Keratinocyte (primary cell): ENCODE measurements at regions not wholly inside any gene's neighbourhood (a gene's known extent, or its start where the extent isn't known, plus 50 kb on each side); places are given as distances from the start of the nearest gene placed in this dataset.

Experiments
- DNase-seq: peaks from one replicate; pipeline ENCODE4 v3.0.0-alpha.2; 2011; ENCODE audit warnings: low read depth, missing footprints, low spot score
- FAIRE-seq: peaks from 2 replicates; lab custom pipeline; 2011; peaks lifted over from hg19 to GRCh38; lab: Jason Lieb, UNC
- H2AFZ ChIP-seq: 2 replicates; pipeline ENCODE4 v1.6.0; 2012; ENCODE audit warnings: low read length, control low read depth, inconsistent platforms; ENCODE audit not compliant: control insufficient read depth
- H3K27ac ChIP-seq: 2 replicates; pipeline ENCODE4 v1.5.1; 2011; ENCODE audit warnings: low read length; ENCODE audit not compliant: control insufficient read depth, insufficient read depth
- H3K27me3 ChIP-seq: 3 replicates; pipeline ENCODE4 v1.6.0; 2011; ENCODE audit warnings: low read length; ENCODE audit not compliant: control insufficient read depth, insufficient read depth; ENCODE audit errors: extremely low read depth
- H3K36me3 ChIP-seq, 2 experiments: 2 replicates in 1 of 2; 3 replicates in 1 of 2; pipeline ENCODE4 v1.5.1; 2011; ENCODE audit warnings: low read length in 2 of 2, mild to moderate bottlenecking in 1 of 2; ENCODE audit not compliant: control insufficient read depth in 2 of 2, insufficient read depth in 2 of 2; ENCODE audit errors: extremely low read depth in 1 of 2
- H3K4me1 ChIP-seq: 3 replicates; pipeline ENCODE4 v1.5.1; 2011; ENCODE audit warnings: low read length; ENCODE audit not compliant: control insufficient read depth, insufficient read depth; ENCODE audit errors: extremely low read depth
- H3K4me2 ChIP-seq: 3 replicates; pipeline ENCODE4 v1.6.0; 2011; ENCODE audit warnings: low read depth, low read length; ENCODE audit not compliant: control insufficient read depth, insufficient read depth; ENCODE audit errors: extremely low read depth
- H3K4me3 ChIP-seq, 3 experiments: fragments of 200-600 bp in 1 of 3; sonication (generic) in 1 of 3; 2 replicates in 2 of 3; 3 replicates in 1 of 3; pipeline ENCODE4 v1.5.1; 2011 to 2016; ENCODE audit warnings: low read length in 3 of 3, mild to moderate bottlenecking in 3 of 3, control low read depth in 2 of 3, inconsistent platforms in 1 of 3, low read depth in 1 of 3, mixed read lengths in 1 of 3, mixed run types in 1 of 3, moderate library complexity in 1 of 3; ENCODE audit not compliant: control insufficient read depth in 2 of 3, insufficient read depth in 2 of 3; ENCODE audit errors: extremely low read depth in 1 of 3
- H3K79me2 ChIP-seq: 2 replicates; pipeline ENCODE4 v1.6.0; 2012; ENCODE audit warnings: low read length; ENCODE audit not compliant: control insufficient read depth, insufficient read depth
- H3K9ac ChIP-seq: 3 replicates; pipeline ENCODE4 v1.6.0; 2011; ENCODE audit warnings: low read length; ENCODE audit not compliant: control insufficient read depth, insufficient read depth; ENCODE audit errors: extremely low read depth
- H3K9me1 ChIP-seq: 3 replicates; pipeline ENCODE4 v1.6.0; 2011; ENCODE audit warnings: low read length; ENCODE audit not compliant: control insufficient read depth, insufficient read depth; ENCODE audit errors: extremely low read depth
- H3K9me3 ChIP-seq: 2 replicates; pipeline ENCODE4 v1.5.1; 2012; ENCODE audit warnings: low read depth, low read length; ENCODE audit not compliant: control insufficient read depth
- H4K20me1 ChIP-seq: 3 replicates; pipeline ENCODE4 v1.6.0; 2011; ENCODE audit warnings: low read length; ENCODE audit not compliant: control insufficient read depth, insufficient read depth; ENCODE audit errors: extremely low read depth
- CTCF ChIP-seq, 3 experiments: IDR thresholded peaks in 1 of 3; conservative IDR thresholded peaks in 1 of 3; optimal IDR thresholded peaks in 1 of 3; 2 replicates in 2 of 3; 3 replicates in 1 of 3; pipeline versions ENCODE3 to v1.5.1; 2011; ENCODE audit warnings: low read length in 3 of 3, mild to moderate bottlenecking in 3 of 3, moderate library complexity in 2 of 3, control low read depth in 1 of 3, inconsistent platforms in 1 of 3; ENCODE audit not compliant: insufficient read depth in 2 of 3; ENCODE audit errors: extremely low read depth in 1 of 3
- EZH2 ChIP-seq: IDR thresholded peaks from one replicate; pipeline ENCODE4 v1.6.1; 2012; ENCODE audit warnings: inconsistent platforms, mild to moderate bottlenecking, low read length, moderate library complexity
- dilution Hi-C: fragments of 300-500 bp; cut with MboI; formaldehyde crosslinking; loops from one replicate; pipeline ENCODE4 v1.7.0; 2020; ENCODE audit warnings: low sequenced_read_pairs; ENCODE audit not compliant: extremely low pct_ligation_motif_present

GRCh38 chr11:94678901-94679300 lies 89.3 kb upstream of the AMOTL1 start:
- Histone ChIP-seq H3K27ac (peak overlapping the region; percentile 82), H3K9me3 (no peaks in the 10 kb centered on the region), H4K20me1 (no peaks in the 10 kb centered on the region), H3K9ac (peak overlapping the region; percentile 40), H2AFZ (peak overlapping the region; percentile 74), H3K36me3 (no peaks in the 10 kb centered on the region), H3K27me3 (no peaks in the 10 kb centered on the region), H3K9me1 (peaks cover 3% of the 10 kb centered on the region), H3K79me2 (no peaks in the 10 kb centered on the region), H3K4me2 (peak overlapping the region; percentile 78), H3K4me1 (peaks cover 59% of the 10 kb centered on the region), H3K4me3 (peak overlapping the region in 2 of 3 experiments; percentile 36 to 45)
- dilution Hi-C loops, result no loop called here
- FAIRE-seq (peak; percentile 97), DNase-seq (no peak)
- TF ChIP-seq CTCF (optimal IDR thresholded peaks at IDR 0.05 in 1 of 3, IDR thresholded peaks at IDR 0.05 in 1 of 3, conservative IDR thresholded peaks at IDR 0.05 in 1 of 3; ENCODE audit: extremely low read depth in 1 of 3, insufficient read depth in 2 of 3, low read length in 3 of 3) (no peak), EZH2 (no peak)

- FAIRE-seq (no peak), DNase-seq (no peak)
- no peak overlapping the region for H3K4me2 ChIP-seq
- H3K4me3 ChIP-seq, result no peak overlapping the region
- H3K9ac ChIP-seq, result no peak overlapping the region
- H3K79me2 ChIP-seq, result no peaks in the 10 kb centered on the region
- peaks cover 3% of the 10 kb centered on the region for H3K9me1 ChIP-seq
- no peaks in the 10 kb centered on the region for H3K27me3 ChIP-seq
- no peaks in the 10 kb centered on the region for H3K9me3 ChIP-seq
- H3K4me1 ChIP-seq, result peaks cover 45% of the 10 kb centered on the region
- H2AFZ ChIP-seq, result no peak overlapping the region
- TF ChIP-seq EZH2, result no peak
- no peak for TF ChIP-seq CTCF (optimal IDR thresholded peaks at IDR 0.05 in 1 of 3, IDR thresholded peaks at IDR 0.05 in 1 of 3, conservative IDR thresholded peaks at IDR 0.05 in 1 of 3; ENCODE audit: extremely low read depth in 1 of 3, insufficient read depth in 2 of 3, low read length in 3 of 3)
- no peak overlapping the region for H3K27ac ChIP-seq
- dilution Hi-C loops, result no loop called here
- no peaks in the 10 kb centered on the region for H3K36me3 ChIP-seq
- H4K20me1 ChIP-seq, result no peaks in the 10 kb centered on the region
Measured at GRCh38 chr11:94680426-94680825, 87.7 kb upstream of the AMOTL1 start.
